GM12892 (cell line): ENCODE measurements at regions not wholly inside any gene's neighbourhood (a gene's known extent, or its start where the extent isn't known, plus 50 kb on each side); places are given as distances from the start of the nearest gene placed in this dataset.

ENCODE experiments used
- DNase-seq: peaks from one replicate; pipeline ENCODE4 v3.0.0; 2011; ENCODE audit not compliant: insufficient read length
- FAIRE-seq: peaks from 2 replicates; lab custom pipeline; 2011; peaks lifted over from hg19 to GRCh38; lab: Jason Lieb, UNC
- POLR2A ChIP-seq: IDR thresholded peaks from 2 replicates; pipeline ENCODE4 v1.6.1; 2011; ENCODE audit warnings: low read depth, low read length, control low read depth
- POLR2AphosphoS5 ChIP-seq: IDR thresholded peaks from 2 replicates; pipeline ENCODE4 v1.6.1; 2011; ENCODE audit warnings: low read depth, low read length, control low read depth
- TAF1 ChIP-seq: IDR thresholded peaks from 2 replicates; pipeline ENCODE4 v1.6.1; 2011; ENCODE audit warnings: low read depth, mild to moderate bottlenecking, control low read depth, low read length, borderline replicate concordance

DNA sequence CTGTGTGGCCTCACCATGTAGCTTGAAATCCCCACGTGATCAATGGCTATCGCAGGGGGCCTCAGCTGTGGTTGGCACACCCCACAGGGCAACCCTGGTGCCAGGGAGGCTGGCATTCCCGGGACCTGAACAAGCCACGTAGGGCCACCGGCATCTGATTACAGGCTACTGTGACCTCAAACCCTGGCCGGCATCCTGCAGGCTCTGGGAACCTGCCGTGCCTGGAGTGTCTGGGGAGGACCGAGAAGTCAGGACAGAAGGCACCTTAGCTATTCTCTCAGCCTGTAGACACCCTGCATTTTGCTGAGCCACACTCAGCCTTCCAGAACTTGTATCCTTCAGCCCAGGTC is 213.0 kb downstream of the GLI2 start:
- FAIRE-seq (no peak), DNase-seq (no peak)
- TF ChIP-seq TAF1: no peak
- TF ChIP-seq POLR2A: no peak
- no peak for TF ChIP-seq POLR2AphosphoS5

DNA sequence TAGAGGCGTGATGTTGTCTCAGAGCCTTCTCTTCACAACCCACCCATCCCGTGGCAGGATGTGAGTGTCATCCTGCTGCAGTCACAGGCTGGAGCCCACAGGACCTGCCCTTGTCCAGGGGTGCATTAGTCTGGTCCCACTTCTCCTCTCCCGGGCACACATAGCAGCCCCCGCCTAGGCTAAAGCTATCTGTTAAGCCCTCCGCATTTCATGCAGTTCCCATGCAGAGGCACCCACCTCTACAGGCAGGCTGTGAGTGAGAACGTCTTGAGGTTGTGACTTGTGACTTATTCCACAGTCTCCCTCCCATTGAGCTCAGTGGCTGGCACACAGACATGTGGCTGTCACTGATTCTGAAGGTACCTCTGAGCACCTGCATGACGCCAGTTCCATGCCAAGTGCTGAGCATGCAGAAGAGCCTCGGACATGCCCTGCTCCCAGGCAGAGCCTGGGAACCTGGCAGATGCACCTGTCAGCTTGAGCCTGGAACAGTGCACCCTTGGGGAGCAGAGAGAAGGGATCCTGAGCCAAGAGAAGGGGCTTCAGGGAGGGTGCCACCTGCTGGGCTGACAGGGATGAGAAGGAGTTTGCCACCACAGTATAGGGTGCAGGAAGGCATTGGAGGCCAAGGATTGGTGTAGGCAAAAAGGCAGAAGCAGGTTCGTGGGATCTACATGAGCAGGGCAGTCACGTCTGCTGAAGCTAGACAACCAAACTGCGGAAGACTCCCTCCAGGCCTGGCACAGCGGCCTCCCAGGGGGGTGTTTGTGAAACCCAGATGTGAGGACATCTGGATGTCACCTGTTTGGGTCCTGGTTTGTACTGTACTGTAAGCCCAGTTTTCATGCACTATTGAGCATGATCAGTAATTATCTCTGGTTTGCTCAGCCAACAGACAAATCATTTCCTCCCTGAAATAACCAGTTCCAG is 213.6 kb downstream of the GLI2 start:
- DNase-seq (no peak), FAIRE-seq (no peak)
- TF ChIP-seq TAF1: no peak
- TF ChIP-seq POLR2AphosphoS5: no peak
- TF ChIP-seq POLR2A: no peak

DNA sequence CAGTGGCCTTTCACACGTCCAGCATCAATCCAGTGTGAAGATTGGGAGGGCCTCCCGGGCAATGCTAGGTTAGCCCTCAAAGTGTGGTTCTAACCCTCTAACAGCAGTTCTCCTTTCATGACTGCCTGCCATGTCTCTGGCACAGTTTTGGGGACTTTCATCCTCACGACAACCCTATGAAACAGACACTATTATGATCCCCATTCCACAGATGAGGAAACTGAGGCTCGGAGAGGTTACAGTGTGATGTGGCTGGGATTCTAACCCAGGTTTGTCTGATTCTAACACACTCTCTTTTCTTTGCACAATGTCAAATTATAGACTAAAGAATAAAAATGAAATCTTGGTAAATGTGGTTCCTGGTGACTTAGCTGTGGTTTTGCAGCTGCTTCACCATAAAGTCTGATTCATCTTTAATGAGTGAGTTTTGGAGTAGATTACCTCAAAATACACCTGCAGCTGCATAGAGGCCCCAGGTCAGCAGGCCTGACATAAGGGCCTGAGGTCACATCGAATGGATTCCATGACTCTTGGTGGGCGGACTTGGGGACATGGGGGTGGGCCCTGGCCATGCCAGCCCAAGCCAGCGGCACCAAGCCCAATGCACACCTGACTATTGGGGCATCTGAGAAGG is 214.4 kb downstream of the GLI2 start:
- DNase-seq (no peak), FAIRE-seq (no peak)

DNA sequence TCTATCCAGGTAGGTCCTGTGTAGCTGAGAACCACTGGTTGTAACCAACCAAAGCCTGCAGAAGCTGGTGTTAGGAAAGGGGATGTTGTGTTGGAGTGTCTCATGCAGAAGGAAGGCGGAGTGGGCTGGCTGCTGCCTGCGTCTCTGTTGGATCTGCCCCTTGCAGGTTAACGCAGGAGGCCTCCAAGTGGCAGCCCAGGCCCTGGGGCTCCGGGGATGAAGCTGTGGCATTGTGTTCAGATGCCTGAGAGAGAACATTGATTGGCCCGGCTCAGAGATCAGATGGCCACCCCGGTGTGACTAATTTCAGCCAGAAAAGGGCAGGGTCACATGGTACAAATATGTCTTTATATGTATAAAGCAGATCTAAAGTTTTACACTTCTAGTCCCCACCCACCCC is 216.0 kb downstream of the GLI2 start:
- FAIRE-seq (no peak), DNase-seq (no peak)
- no peak for TF ChIP-seq POLR2AphosphoS5

More for the DNA sequence above, 214.4 kb downstream of the GLI2 start:
- TF ChIP-seq TAF1: no peak
- no peak for TF ChIP-seq POLR2AphosphoS5
- TF ChIP-seq POLR2A: no peak

DNA sequence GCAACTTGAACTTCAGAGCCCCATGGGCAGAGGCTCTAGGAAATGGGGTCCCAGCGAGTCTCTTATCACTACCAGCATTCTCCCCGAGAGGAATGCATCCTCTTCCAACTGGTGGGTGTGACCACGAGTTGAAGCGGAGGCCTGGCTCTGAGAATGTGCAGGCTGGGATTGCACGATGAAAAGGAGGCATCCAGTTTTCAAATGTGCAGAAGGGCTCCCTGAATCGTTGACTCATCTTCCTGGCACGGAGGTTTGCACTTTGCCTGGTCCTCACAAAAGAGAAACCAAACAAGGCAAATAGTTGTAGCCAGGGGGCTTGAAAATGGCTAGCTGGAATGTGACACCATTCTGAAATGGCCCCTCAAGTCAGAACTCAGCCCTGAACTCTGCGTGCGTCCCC is 216.7 kb downstream of the GLI2 start:
- DNase-seq (no peak), FAIRE-seq (no peak)
- TF ChIP-seq TAF1: no peak

DNA sequence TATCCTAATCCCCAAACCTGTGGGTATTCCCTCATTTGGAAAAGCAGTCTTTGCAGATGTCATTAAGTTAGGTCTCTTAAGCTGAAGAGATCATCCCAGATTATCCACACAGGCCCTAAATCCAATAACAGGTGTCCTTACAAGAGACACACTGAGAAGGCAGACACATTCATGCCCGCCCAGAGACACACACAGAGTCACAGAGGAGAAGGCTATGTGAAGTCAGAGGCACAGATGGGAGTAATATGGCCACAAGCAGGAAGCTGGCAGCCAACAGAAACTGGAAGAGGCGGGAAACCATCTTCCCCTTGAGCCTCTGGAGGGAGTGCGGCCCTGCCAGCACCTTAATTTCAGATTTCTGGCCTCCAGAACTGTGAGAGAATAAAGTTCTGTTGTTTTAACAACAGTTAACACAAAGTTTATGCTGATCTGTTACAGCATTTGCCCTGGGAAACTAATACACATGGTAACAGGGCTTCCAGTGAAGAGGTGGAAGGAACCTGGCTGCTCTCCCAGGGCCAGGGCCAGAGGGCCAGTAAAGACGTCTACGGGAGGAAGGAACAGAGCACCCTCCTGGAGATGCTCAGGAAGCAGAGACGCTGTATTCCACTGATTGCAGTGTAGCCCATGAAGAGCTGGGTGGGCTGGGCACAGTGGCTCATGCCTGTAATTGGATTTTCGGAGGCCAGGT is 217.5 kb downstream of the GLI2 start:
- TF ChIP-seq POLR2AphosphoS5: no peak
- no peak for TF ChIP-seq TAF1
- no peak for TF ChIP-seq POLR2A
- FAIRE-seq: no peak
- no peak for DNase-seq

DNA sequence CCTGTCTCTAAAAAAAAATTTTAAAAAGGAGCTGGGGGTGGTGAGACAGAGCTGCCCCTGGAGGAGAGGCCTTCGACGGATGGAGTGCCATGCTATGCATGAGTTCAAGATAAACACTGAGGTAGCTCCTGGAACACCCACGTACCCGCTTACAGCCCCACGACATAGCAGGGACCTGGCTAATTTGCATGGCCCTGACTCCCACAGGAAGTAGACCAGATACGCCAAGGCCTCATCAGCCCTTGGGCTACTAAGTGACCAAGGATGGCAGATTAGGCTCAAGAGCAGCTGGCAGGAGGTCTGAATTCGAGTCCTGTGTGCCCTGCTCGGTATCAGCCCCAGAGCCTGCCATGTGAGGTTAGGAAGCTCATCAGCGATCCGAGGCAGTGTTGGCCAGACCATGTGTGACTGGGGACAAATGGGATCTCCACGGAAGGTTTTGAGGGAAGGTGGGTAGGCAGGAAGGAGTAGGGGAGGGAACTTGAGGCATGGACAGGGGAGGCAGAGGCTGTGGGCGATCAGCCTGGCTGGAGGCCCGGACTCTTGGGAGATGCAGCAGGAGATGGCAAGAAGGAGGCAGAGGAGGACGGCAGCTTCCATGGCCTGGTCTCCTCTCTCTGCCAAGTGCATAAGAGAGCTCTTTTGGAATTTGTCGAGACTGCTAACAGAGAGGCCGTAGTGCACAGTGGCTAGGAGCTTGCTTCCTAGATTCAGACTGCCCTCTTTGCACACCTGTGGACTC is 218.3 kb downstream of the GLI2 start:
- FAIRE-seq: no peak
- TF ChIP-seq POLR2AphosphoS5: no peak
- no peak for TF ChIP-seq POLR2A
- no peak for TF ChIP-seq TAF1
- no peak for DNase-seq

DNA sequence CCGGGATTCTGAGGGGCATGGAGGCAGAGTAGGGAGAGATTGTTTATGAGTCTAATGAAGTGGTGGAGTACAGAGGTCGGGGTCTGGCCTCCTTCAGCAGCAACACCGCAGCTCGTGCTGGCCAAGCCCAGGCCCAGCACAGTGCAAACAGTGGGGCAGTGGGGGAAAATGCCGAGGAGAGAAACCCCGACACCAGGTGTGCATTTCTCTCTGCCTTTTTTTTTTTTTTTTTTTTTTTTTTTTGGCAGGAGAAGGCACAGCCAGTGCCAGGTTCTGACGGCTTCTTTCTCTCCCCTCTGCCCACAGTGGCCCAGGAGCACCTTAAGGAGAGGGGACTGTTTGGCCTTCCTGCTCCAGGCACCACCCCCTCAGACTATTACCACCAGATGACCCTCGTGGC is 219.3 kb downstream of the GLI2 start:
- FAIRE-seq (no peak), DNase-seq (no peak)
- TF ChIP-seq POLR2AphosphoS5: no peak
- TF ChIP-seq POLR2A: no peak
- no peak for TF ChIP-seq TAF1

DNA sequence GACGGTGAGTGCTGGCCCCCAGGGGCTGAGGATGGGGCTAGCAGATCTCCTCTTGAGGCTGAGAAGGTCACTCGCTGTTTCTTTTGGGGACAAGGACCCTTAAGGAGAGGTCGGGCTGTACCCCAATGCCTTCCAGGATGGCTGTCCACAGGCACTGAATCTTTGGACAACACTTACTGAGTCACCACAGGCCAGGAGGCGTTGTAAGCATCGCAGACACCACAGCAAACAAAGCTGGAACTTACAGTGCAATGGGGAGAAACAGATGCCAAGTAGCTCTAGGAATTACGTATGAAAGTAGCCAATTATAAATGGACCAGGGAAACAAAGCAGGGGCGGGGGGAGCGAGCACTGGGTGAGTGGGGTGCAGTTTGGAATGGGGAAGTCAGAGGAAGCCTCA is 219.8 kb downstream of the GLI2 start:
- no peak for FAIRE-seq
- no peak for DNase-seq
- TF ChIP-seq POLR2AphosphoS5 (no peak), TAF1 (no peak), POLR2A (no peak)

DNA sequence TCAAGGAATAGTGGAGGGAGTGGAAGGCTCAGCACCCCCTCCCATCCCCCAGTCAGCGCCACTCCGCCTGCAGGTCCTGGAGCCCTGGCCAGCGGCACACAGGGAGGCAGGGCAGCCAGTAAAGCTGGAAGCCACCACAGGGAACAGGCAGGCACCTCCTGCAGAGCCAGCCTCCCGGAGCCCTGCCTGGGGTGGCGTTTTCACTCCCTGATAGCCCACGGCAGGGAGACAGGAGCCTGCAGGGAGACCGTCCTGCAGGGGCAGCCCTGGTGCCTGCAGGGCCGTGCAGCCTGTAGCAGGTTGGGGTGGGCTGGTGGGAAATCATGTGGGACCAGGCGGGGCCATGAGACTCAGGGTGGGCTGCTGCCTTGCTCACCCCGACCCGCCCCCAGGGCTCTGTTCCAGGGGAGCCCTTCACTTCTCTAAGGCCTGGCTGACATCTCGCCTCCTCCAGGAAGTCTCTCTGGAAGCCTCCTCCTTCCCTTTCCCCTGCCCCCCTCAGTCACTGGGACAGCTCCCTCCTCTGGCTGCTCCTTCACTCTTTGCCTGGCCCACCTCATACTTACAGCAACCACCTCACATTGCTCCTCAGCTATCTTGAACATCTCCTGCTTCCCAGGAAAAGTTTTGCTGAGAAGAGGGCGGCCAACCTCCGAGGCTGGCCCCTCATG is 221.0 kb downstream of the GLI2 start:
- DNase-seq (no peak), FAIRE-seq (no peak)
- TF ChIP-seq POLR2A: no peak
- TF ChIP-seq TAF1: no peak
- no peak for TF ChIP-seq POLR2AphosphoS5

DNA sequence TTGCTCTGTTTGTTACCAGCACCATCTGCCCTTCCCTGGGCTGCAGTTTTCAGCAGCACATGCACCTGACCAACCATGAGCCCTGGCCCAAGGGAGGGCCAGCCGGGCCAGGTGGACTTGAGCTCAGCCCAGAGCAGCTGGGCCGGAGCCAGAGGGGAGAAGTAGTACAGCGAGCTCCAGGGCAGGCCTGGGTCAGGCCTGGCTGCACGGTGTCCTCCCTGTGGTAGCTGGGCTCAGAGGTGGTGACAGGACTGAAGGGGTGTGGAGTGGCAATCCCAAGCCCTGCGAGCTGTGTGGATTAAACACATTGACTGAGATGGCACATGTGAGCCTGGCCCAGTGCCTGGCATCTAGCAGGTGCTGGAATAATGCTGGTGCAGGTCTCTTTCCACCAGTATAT is 222.2 kb downstream of the GLI2 start:
- FAIRE-seq (no peak), DNase-seq (no peak)
- no peak for TF ChIP-seq POLR2AphosphoS5
- no peak for TF ChIP-seq TAF1
- no peak for TF ChIP-seq POLR2A
